BE2C (cell line): ENCODE measurements at regions not wholly inside any gene's neighbourhood (a gene's known extent, or its start where the extent isn't known, plus 50 kb on each side); places are given as distances from the start of the nearest gene placed in this dataset.

Source experiments
- DNase-seq: peaks from one replicate; pipeline ENCODE4 v3.0.0-alpha.2; 2020
- H3K27me3 ChIP-seq: fragments of 250-450 bp; sonication (Bioruptor Pico); 2 replicates; pipeline ENCODE4 v1.5.1; 2020; ENCODE audit warnings: mild to moderate bottlenecking
- H3K36me3 ChIP-seq: fragments of 250-450 bp; sonication (Bioruptor Pico); 2 replicates; pipeline ENCODE4 v1.5.1; 2020; ENCODE audit warnings: mild to moderate bottlenecking
- H3K4me1 ChIP-seq: fragments of 250-450 bp; sonication (Bioruptor Pico); 2 replicates; pipeline ENCODE4 v1.5.1; 2020
- H3K4me3 ChIP-seq: 2 replicates; pipeline ENCODE4 v1.5.1; 2011; ENCODE audit warnings: low read depth, low read length
- H3K9me3 ChIP-seq: fragments of 250-450 bp; sonication (Bioruptor Pico); 2 replicates; pipeline ENCODE4 v1.5.1; 2020
- TF ChIP-seq, protein P1 (sequence below): IDR thresholded peaks from 2 replicates; pipeline ENCODE4 v1.5.1; 2012; ENCODE audit warnings: mild to moderate bottlenecking, low read depth, low read length

DNA sequence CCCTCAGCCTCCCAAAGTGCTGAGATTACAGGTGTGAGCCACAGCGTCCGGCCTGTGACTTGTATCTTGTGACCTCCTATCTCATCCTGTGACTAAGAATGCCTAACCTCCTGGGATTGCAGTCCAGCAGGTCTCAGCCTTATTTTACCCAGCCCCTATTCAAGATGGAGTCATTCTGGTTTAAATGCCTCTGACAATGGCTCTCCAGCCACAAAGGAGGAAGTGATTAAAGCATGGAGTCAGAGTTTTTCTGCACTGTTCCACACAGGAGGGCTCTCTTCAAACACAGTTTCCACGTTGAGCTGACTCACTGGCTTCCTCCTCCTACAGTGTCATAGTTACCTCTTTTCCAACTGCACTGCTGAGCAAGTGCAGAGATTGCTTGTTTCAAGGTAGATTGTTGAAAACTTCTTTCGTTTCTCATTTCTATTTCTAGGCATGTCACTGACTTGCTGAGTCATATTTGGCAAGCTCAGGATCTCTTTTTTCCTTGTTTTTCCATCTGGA is 383.8 kb downstream of the PCNX1 start:
- no peak for DNase-seq
- no peaks in the 10 kb centered on the region for H3K27me3 ChIP-seq
- no peaks in the 10 kb centered on the region for H3K36me3 ChIP-seq
- H3K4me1 ChIP-seq: no peaks in the 10 kb centered on the region
- no peak overlapping the region for H3K4me3 ChIP-seq
- no peaks in the 10 kb centered on the region for H3K9me3 ChIP-seq
- TF ChIP-seq, protein P1, sequence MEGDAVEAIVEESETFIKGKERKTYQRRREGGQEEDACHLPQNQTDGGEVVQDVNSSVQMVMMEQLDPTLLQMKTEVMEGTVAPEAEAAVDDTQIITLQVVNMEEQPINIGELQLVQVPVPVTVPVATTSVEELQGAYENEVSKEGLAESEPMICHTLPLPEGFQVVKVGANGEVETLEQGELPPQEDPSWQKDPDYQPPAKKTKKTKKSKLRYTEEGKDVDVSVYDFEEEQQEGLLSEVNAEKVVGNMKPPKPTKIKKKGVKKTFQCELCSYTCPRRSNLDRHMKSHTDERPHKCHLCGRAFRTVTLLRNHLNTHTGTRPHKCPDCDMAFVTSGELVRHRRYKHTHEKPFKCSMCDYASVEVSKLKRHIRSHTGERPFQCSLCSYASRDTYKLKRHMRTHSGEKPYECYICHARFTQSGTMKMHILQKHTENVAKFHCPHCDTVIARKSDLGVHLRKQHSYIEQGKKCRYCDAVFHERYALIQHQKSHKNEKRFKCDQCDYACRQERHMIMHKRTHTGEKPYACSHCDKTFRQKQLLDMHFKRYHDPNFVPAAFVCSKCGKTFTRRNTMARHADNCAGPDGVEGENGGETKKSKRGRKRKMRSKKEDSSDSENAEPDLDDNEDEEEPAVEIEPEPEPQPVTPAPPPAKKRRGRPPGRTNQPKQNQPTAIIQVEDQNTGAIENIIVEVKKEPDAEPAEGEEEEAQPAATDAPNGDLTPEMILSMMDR: no peak

DNA sequence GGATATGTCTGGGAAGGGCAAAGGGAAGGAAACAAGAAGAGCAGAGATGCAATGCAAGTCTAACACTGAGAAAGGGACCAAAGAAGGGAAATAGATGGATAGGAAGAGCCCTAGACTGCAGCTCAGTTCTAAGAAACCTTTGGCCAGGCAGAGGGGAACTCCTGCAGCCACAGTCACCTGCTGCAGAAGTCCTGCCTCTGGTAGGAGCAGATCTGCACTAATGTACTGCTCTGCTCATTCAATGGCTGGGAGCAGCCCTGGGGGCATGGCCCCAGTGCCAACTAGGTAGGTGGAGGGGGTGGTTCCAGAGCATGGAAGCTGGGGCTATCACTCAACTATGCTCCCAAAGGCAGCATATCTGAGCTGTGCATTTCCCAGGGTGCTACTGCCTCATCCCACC is 388.9 kb downstream of the PCNX1 start:
- Histone ChIP-seq H3K4me3 (no peak overlapping the region), H3K27me3 (no peaks in the 10 kb centered on the region), H3K36me3 (no peaks in the 10 kb centered on the region), H3K9me3 (no peaks in the 10 kb centered on the region), H3K4me1 (no peaks in the 10 kb centered on the region)
- DNase-seq: peak; percentile 6
- TF ChIP-seq, protein P1: no peak

DNA sequence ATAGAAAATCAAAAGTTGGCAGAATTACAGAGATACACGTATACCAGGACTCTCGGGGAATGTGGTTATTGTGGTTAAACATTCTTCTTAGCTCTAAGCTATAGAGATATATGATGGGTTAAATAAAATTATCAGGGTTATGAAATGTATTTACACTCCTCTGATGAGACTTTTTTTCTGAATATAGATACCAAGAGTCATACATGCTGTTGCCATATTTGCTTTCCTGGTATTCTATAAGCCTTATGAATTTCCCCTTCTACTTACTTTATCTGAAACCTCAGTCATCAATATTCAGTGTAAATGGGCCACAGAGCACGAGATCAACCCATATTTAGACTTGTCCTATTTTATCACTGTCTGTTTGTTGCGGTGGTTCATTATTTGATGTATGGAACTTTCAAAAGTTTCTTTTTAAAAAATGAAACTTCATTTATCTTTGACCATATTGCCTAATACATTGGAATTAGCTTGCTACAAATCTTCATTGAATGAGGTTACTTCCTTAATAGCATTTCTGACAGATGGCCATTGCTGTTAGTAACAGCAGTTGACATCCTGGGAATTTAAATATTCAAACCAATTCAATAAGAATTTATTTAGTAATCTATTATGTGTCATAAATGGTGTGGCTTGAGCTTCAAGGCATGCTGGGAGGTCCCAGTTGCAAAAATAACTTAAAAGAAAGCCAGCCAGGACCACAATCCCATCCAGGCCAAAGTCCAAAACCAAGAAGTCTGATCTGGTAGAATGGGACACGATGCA is 393.5 kb downstream of the PCNX1 start:
- no peak for DNase-seq
- H3K36me3 ChIP-seq: no peaks in the 10 kb centered on the region

DNA sequence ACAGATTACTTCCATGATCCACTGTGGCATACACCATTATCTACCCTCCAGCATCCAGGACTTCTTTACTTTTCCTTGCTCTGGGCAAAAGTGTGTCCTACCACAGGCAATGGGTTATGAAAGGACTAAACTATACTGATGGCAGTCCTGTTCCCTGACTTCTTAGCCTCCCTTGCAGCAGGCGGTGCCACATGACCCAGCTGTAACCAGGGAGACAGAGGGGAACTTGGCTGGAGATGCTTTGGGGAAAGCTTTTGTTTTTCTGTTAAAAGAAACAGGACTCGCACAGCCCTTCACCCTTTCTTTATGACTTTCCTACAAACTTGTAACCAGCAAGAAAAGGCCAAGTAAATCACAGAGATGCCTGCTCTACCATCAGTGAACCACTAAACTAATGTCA is 394.4 kb downstream of the PCNX1 start:
- TF ChIP-seq, protein P1: no peak
- H3K36me3 ChIP-seq: no peaks in the 10 kb centered on the region

More for the DNA sequence above, 393.5 kb downstream of the PCNX1 start:
- H3K4me1 ChIP-seq: no peaks in the 10 kb centered on the region
- TF ChIP-seq, protein P1: no peak
- no peaks in the 10 kb centered on the region for H3K9me3 ChIP-seq
- H3K4me3 ChIP-seq: no peak overlapping the region
- no peaks in the 10 kb centered on the region for H3K27me3 ChIP-seq

DNA sequence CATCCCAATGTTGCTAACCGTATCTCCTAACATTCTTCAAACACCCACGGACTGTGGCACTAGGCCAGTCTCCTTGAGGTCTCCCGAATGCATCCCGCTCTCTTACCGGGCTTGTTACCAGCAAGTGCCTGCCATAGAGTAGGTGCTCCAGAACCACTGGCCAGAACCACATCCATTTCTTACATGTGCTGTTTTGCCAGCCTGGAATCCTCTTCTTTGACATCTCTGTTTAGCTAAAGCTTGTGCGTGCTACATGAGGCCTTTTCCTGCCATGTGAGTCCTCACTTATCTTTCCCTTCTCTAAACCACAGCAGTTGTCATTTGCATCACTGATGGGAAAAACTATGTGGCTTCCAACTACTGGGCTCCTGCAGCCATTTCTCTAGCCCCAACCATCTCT is 397.4 kb downstream of the PCNX1 start:
- H3K4me3 ChIP-seq: no peak overlapping the region
- H3K4me1 ChIP-seq: no peaks in the 10 kb centered on the region
- H3K36me3 ChIP-seq: no peaks in the 10 kb centered on the region
- H3K27me3 ChIP-seq: no peaks in the 10 kb centered on the region
- DNase-seq: no peak
- TF ChIP-seq, protein P1: no peak
- no peaks in the 10 kb centered on the region for H3K9me3 ChIP-seq

More for the DNA sequence above, 394.4 kb downstream of the PCNX1 start:
- Histone ChIP-seq H3K9me3 (no peaks in the 10 kb centered on the region), H3K4me3 (no peak overlapping the region), H3K27me3 (no peaks in the 10 kb centered on the region), H3K4me1 (no peaks in the 10 kb centered on the region)
- no peak for DNase-seq

DNA sequence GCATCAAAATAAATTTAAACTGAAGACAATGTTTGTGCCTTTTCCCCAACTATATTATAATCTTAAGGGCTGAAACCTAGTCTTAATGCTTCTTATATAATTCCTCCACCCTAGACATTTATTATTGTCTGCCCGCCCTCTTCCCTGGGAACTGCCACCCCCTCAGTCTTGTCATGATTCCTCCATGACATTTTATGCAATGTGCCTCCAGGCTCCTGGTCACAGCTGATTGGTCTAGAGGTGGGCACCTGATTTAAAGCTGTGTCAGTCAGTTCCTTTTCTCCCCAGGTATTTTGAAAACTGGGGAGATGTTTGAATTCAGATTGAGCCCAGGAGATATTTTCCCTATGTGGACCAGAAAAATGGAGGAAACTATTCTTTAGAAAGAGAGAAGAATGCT is 401.4 kb downstream of the PCNX1 start:
- H3K4me1 ChIP-seq: no peaks in the 10 kb centered on the region
- H3K36me3 ChIP-seq: no peaks in the 10 kb centered on the region
- DNase-seq: no peak
- H3K4me3 ChIP-seq: no peak overlapping the region
- H3K27me3 ChIP-seq: no peaks in the 10 kb centered on the region
- TF ChIP-seq, protein P1: no peak
- H3K9me3 ChIP-seq: no peaks in the 10 kb centered on the region
